ENCODE measurements at regions not wholly inside any gene's neighbourhood (a gene's known extent, or its start where the extent isn't known, plus 50 kb on each side); places are given as distances from the start of the nearest gene placed in this dataset.

DNA sequence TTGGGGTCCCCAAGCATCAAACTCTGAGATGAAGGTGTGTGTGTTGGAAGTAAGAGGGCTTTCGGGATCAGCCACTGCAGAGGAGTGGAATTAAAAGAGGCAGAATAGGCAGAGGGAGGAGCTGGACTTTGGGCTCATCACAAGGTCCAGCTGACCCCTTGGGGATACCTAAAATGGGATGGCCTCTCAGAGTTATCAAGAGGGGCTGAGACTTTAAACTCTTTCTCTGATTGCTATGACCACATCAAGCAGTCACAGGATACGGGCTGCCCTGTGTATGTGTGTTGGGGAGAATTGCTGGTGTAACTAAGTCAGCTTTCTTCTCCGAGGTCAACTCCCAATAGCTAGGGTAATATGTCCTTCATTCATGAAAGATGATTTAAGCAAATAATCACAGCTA, 127.7 kb upstream of the SLC14A2 start:
- no peaks in the 10 kb centered on the region for H3K9me3 Mint-ChIP-seq
- H2AFZ ChIP-seq = no peak overlapping the region
- no peak overlapping the region for H3K4me3 ChIP-seq
- H3K27me3 ChIP-seq (ENCODE audit: insufficient read depth) = no peaks in the 10 kb centered on the region
- H3K27ac Mint-ChIP-seq = no peak overlapping the region
- no peaks in the 10 kb centered on the region for H3K4me1 Mint-ChIP-seq
- H3K4me2 ChIP-seq = no peak overlapping the region
- no peaks in the 10 kb centered on the region for H3K36me3 Mint-ChIP-seq (ENCODE audit: low read depth)
- no peak for TF ChIP-seq ZNF331 (CRISPR knock-in tag; IDR thresholded peaks at IDR 0.05; ENCODE audit: low read depth)
- no peak for TF ChIP-seq POLR2AphosphoS5 (IDR thresholded peaks at IDR 0.05; ENCODE audit: low read depth)
- TF ChIP-seq ETS1 (IDR thresholded peaks at IDR 0.05) = no peak
- no peak for TF ChIP-seq JUNB (IDR thresholded peaks at IDR 0.05; ENCODE audit: unreplicated experiment)
- TF ChIP-seq ZNF462 (CRISPR knock-in tag; IDR thresholded peaks at IDR 0.05) = no peak
- TF ChIP-seq CREB1 (CRISPR knock-in tag; IDR thresholded peaks at IDR 0.05; ENCODE audit: low read depth) = no peak
- no peak for TF ChIP-seq NANOG (IDR thresholded peaks at IDR 0.05; ENCODE audit: borderline replicate concordance)
- no peak for TF ChIP-seq ZNF114 (CRISPR knock-in tag; IDR thresholded peaks at IDR 0.05)
- TF ChIP-seq EZH2phosphoT487 (IDR thresholded peaks at IDR 0.05; ENCODE audit: unreplicated experiment) = no peak
- TF ChIP-seq, protein P1, sequence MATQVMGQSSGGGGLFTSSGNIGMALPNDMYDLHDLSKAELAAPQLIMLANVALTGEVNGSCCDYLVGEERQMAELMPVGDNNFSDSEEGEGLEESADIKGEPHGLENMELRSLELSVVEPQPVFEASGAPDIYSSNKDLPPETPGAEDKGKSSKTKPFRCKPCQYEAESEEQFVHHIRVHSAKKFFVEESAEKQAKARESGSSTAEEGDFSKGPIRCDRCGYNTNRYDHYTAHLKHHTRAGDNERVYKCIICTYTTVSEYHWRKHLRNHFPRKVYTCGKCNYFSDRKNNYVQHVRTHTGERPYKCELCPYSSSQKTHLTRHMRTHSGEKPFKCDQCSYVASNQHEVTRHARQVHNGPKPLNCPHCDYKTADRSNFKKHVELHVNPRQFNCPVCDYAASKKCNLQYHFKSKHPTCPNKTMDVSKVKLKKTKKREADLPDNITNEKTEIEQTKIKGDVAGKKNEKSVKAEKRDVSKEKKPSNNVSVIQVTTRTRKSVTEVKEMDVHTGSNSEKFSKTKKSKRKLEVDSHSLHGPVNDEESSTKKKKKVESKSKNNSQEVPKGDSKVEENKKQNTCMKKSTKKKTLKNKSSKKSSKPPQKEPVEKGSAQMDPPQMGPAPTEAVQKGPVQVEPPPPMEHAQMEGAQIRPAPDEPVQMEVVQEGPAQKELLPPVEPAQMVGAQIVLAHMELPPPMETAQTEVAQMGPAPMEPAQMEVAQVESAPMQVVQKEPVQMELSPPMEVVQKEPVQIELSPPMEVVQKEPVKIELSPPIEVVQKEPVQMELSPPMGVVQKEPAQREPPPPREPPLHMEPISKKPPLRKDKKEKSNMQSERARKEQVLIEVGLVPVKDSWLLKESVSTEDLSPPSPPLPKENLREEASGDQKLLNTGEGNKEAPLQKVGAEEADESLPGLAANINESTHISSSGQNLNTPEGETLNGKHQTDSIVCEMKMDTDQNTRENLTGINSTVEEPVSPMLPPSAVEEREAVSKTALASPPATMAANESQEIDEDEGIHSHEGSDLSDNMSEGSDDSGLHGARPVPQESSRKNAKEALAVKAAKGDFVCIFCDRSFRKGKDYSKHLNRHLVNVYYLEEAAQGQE (IDR thresholded peaks at IDR 0.05; ENCODE audit: unreplicated experiment) = no peak
- no peak for TF ChIP-seq STAT1 (IDR thresholded peaks at IDR 0.05; ENCODE audit: unreplicated experiment)
- ATAC-seq (no peak), DNase-seq (ENCODE audit: low spot score) (no peak)
- H3K79me2 ChIP-seq (replicated peaks; ENCODE audit: insufficient read depth) = no peaks in the 10 kb centered on the region
- H3K36me3 ChIP-seq (ENCODE audit: insufficient read depth) = no peaks in the 10 kb centered on the region
- H3K4me3 Mint-ChIP-seq = no peak overlapping the region
- no peaks in the 10 kb centered on the region for H4K20me1 ChIP-seq (replicated peaks; ENCODE audit: insufficient read depth)
- no peaks in the 10 kb centered on the region for H3K4me1 ChIP-seq (ENCODE audit: insufficient read depth)
- H3F3A ChIP-seq (replicated peaks; ENCODE audit: low read depth) = no peaks in the 10 kb centered on the region
- H3K9me2 ChIP-seq (ENCODE audit: insufficient read depth) = peaks cover 22% of the 10 kb centered on the region
- H3K27ac ChIP-seq (ENCODE audit: low read depth) = no peak overlapping the region
- H3K27me3 Mint-ChIP-seq (ENCODE audit: insufficient read depth, low read depth, poor library complexity) = no peaks in the 10 kb centered on the region
